Activated CD8-positive, alpha-beta T cell treated with anti-CD3 and anti-CD28 coated beads for 36 hours (primary cell): ENCODE measurements at regions not wholly inside any gene's neighbourhood (a gene's known extent, or its start where the extent isn't known, plus 50 kb on each side); places are given as distances from the start of the nearest gene placed in this dataset.

Experiments used
- ATAC-seq: fragments of 200-7000 bp; cut with Tn5 transposase; one replicate; pipeline ENCODE4 v1.10.0; 2021; ENCODE audit warnings: mild to moderate bottlenecking, moderate library complexity
- CTCF ChIA-PET: fragments of 350-600 bp; sonication (Branson Sonifier 250); formaldehyde crosslinking; loops from one replicate; lab custom pipeline; 2021; ENCODE audit warnings: antibody characterized with exemption; lab: Charles Lee
- POLR2A ChIA-PET: fragments of 350-600 bp; sonication (Branson Sonifier 250); formaldehyde crosslinking; loops from one replicate; lab custom pipeline; 2021; ENCODE audit warnings: antibody characterized with exemption; lab: Charles Lee
- DNase-seq: peaks from one replicate; pipeline ENCODE4 v3.0.0-alpha.2; 2020
- H3K27ac Mint-ChIP-seq: one replicate; pipeline ENCODE4 v1.8.0; 2021; ENCODE audit warnings: mild to moderate bottlenecking, mixed read lengths
- H3K27me3 Mint-ChIP-seq: one replicate; pipeline ENCODE4 v1.8.0; 2021; ENCODE audit warnings: mixed read lengths
- H3K36me3 Mint-ChIP-seq: one replicate; pipeline ENCODE4 v1.8.0; 2021; ENCODE audit warnings: low read depth, mixed read lengths
- H3K4me1 Mint-ChIP-seq: one replicate; pipeline ENCODE4 v1.8.0; 2021; ENCODE audit warnings: low read depth, mixed read lengths
- H3K4me3 Mint-ChIP-seq: one replicate; pipeline ENCODE4 v1.8.0; 2021; ENCODE audit warnings: mild to moderate bottlenecking, moderate library complexity, mixed read lengths
- H3K9me3 Mint-ChIP-seq: one replicate; pipeline ENCODE4 v1.8.0; 2021; ENCODE audit warnings: mixed read lengths
- intact Hi-C: fragments of 100-400 bp; cut with micrococcal nuclease; formaldehyde crosslinking; loops from one replicate; pipeline ENCODE4 v1.10.0; 2022
- TF ChIP-seq, protein P1 (sequence below): fragments of 200-600 bp; IDR thresholded peaks from one replicate; pipeline ENCODE4 v1.8.0; 2022; ENCODE audit warnings: antibody characterized with exemption, mild to moderate bottlenecking

- ATAC-seq (no peak), DNase-seq (no peak)
- TF ChIP-seq, protein P1, sequence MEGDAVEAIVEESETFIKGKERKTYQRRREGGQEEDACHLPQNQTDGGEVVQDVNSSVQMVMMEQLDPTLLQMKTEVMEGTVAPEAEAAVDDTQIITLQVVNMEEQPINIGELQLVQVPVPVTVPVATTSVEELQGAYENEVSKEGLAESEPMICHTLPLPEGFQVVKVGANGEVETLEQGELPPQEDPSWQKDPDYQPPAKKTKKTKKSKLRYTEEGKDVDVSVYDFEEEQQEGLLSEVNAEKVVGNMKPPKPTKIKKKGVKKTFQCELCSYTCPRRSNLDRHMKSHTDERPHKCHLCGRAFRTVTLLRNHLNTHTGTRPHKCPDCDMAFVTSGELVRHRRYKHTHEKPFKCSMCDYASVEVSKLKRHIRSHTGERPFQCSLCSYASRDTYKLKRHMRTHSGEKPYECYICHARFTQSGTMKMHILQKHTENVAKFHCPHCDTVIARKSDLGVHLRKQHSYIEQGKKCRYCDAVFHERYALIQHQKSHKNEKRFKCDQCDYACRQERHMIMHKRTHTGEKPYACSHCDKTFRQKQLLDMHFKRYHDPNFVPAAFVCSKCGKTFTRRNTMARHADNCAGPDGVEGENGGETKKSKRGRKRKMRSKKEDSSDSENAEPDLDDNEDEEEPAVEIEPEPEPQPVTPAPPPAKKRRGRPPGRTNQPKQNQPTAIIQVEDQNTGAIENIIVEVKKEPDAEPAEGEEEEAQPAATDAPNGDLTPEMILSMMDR = no peak
- Mint-ChIP-seq H3K36me3 (no peaks in the 10 kb centered on the region), H3K27me3 (peaks cover 6% of the 10 kb centered on the region), H3K4me1 (no peaks in the 10 kb centered on the region), H3K9me3 (no peaks in the 10 kb centered on the region), H3K27ac (no peak overlapping the region), H3K4me3 (no peak overlapping the region)
- CTCF ChIA-PET = no interaction called here
- POLR2A ChIA-PET = no interaction called here
- intact Hi-C loops = no loop called here
These were observed 683.9 kb downstream of the BRD1 start for GRCh38 chr22:49143812-49144211.

DNA sequence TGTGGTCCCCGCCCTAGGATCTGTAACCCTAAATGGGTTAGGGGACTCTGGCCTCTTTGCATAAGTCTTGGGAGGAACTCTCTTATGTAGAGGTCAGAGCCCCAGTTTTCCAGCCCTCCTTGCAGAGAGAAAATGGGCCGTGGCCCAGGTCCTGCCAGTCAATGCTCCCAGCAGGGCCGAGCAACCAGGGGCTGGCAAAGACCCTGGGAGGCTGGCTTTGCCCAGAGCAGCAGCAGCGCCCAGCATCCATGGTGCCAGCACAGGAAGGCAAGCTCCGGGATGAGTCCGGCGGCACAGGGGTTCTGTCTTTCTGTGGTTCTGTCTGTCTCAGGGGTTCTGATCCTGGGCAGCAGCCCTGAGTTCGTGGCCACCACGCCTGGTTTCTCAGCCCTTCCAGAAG lies 684.8 kb downstream of the BRD1 start:
- Mint-ChIP-seq H3K4me1 (no peaks in the 10 kb centered on the region), H3K27ac (no peak overlapping the region), H3K9me3 (no peaks in the 10 kb centered on the region), H3K36me3 (no peaks in the 10 kb centered on the region), H3K4me3 (no peak overlapping the region), H3K27me3 (peaks cover 12% of the 10 kb centered on the region)
- intact Hi-C loops = no loop called here
- TF ChIP-seq, protein P1 = no peak
- DNase-seq = no peak
- no peak for ATAC-seq
- POLR2A ChIA-PET = no interaction called here
- CTCF ChIA-PET = no interaction called here

DNA sequence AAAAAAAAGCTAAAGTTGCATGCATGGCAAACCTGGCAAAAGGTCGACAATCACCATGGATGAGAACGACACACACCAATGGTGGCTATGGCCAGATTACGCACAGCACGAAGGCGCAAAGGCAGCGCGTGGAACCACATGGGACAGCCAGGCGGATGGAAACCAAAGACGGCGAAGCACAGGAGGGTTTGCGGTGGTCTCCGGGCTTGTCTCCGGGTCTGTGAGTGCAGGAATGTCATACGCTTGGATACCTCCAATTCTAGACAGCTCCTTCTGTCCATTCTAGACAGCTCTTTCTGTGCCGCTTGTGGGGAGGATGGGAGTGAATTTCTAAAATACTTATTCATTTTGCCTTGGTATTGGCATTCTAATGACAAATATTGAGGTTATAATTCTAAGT lies 685.4 kb downstream of the BRD1 start:
- CTCF ChIA-PET = no interaction called here
- Mint-ChIP-seq H3K27ac (no peak overlapping the region), H3K9me3 (no peaks in the 10 kb centered on the region), H3K4me1 (no peaks in the 10 kb centered on the region), H3K27me3 (peaks cover 12% of the 10 kb centered on the region), H3K36me3 (no peaks in the 10 kb centered on the region), H3K4me3 (no peak overlapping the region)
- ATAC-seq (no peak), DNase-seq (no peak)
- intact Hi-C loops = no loop called here
- TF ChIP-seq, protein P1 = no peak
- POLR2A ChIA-PET = no interaction called here

DNA sequence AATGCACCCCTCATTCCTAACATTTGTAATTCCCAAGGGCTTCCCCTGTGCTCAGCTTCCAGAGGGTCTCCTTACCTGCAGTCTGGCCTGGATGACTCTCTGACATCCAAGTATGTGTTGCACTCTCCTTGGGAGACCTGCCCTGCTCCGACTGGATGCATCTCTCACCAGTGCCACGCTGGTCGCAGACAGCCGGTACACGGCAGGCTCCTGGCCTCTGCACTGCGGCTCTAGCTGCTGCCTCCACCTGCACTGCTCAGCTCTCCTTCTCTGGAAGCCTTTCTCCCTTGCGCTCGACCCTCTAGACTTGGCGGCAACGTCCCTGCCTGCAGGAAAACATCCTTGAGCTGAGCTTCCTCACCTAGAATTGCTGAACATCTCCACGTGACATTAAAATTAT lies 685.9 kb downstream of the BRD1 start:
- Mint-ChIP-seq H3K27ac (no peak overlapping the region), H3K4me3 (no peak overlapping the region), H3K9me3 (no peaks in the 10 kb centered on the region), H3K36me3 (no peaks in the 10 kb centered on the region), H3K27me3 (peaks cover 12% of the 10 kb centered on the region), H3K4me1 (no peaks in the 10 kb centered on the region)
- DNase-seq (no peak), ATAC-seq (no peak)
- intact Hi-C loops = no loop called here
- ChIA-PET POLR2A (interaction anchor here (0.6 kb wide), 1 partner anchor 1649 kb away, joined by 3 read pairs; no protein-coding TSS in a partner anchor), CTCF (no interaction called here)
- TF ChIP-seq, protein P1 = no peak

DNA sequence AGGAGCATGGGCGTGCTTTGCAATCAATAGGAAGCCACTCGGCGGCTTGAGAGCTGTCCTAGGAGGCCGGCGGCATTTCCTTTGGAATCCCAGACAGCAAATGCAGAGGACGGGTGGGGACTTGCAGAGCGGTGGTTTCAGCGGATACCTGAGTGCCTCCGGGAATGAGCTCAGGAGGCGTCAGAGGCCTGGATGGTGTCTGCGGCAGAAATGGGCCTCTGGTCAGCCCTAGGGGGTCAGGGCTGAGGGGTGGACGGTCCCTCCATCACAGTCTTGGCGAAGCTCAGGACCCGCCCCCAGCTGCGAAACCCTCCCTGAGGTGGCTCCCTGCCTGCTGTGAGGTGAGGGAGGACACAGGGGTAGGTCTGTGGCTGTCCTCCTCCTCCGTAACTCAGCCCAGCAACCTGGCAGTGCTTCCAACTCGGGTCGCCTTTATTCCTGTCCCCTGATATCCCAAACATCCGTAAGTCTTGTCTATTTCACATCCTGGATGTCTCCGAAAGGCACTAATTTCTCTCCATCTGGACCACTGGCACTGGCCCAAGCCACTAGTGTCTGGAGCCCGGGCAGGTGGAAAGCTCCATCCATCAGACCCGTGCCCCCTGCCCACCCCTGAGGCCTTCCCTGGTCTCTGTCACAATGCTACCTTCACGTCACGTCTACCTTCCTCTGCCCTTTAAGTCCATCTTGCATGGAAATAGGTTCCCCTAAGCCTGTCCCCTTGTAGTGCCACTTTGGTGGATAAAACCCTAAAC lies 686.6 kb downstream of the BRD1 start:
- no peak overlapping the region for H3K4me3 Mint-ChIP-seq
- ChIA-PET POLR2A (interaction anchor here (0.6 kb wide), 1 partner anchor 1648 kb away, joined by 3 read pairs; no protein-coding TSS in a partner anchor), CTCF (no interaction called here)
- TF ChIP-seq, protein P1 = no peak
- no peaks in the 10 kb centered on the region for H3K36me3 Mint-ChIP-seq
- no peak for ATAC-seq
- no peaks in the 10 kb centered on the region for H3K9me3 Mint-ChIP-seq
- H3K27me3 Mint-ChIP-seq = peaks cover 14% of the 10 kb centered on the region
- intact Hi-C loops = no loop called here
- no peak for DNase-seq
- H3K4me1 Mint-ChIP-seq = no peaks in the 10 kb centered on the region
- no peak overlapping the region for H3K27ac Mint-ChIP-seq
